ENCODE measurements at regions not wholly inside any gene's neighbourhood (a gene's known extent, or its start where the extent isn't known, plus 50 kb on each side); places are given as distances from the start of the nearest gene placed in this dataset.
"Not testable (repeated sequence)": the region's sequence is repeated elsewhere in the genome, so short reads cannot be mapped to it uniquely, and the experiment has no call there.

- DNase-seq (ENCODE audit: low read depth): no peak
Measured at GRCh38 chr7:79714081-79714480, 260.6 kb upstream of the MAGI2 start.

GRCh38 chr7:79713276-79713675 lies 259.8 kb upstream of the MAGI2 start:
- DNase-seq (ENCODE audit: low read depth): no peak

GRCh38 chr7:79711660-79712059 lies 258.2 kb upstream of the MAGI2 start:
- DNase-seq (ENCODE audit: low read depth): no peak

GRCh38 chr7:79709574-79710409 lies 256.3 kb upstream of the MAGI2 start:
- no peak for DNase-seq (ENCODE audit: low read depth)

- no peak for DNase-seq (ENCODE audit: low read depth)
Measured at GRCh38 chr7:79702116-79702515, 248.6 kb upstream of the MAGI2 start.

- DNase-seq (ENCODE audit: low read depth): no peak
Measured at GRCh38 chr7:79692015-79692414, 238.5 kb upstream of the MAGI2 start.

- no peak for DNase-seq (ENCODE audit: low read depth)
Measured at GRCh38 chr7:79691074-79691473, 237.6 kb upstream of the MAGI2 start.

- no peak for DNase-seq (ENCODE audit: low read depth)
Measured at GRCh38 chr7:79684384-79684783, 230.9 kb upstream of the MAGI2 start.

GRCh38 chr7:79683916-79684315 lies 230.4 kb upstream of the MAGI2 start:
- no peak for DNase-seq (ENCODE audit: low read depth)

GRCh38 chr7:79683185-79683890 lies 229.9 kb upstream of the MAGI2 start:
- no peak for DNase-seq (ENCODE audit: low read depth)

GRCh38 chr7:79681454-79681853 lies 228.0 kb upstream of the MAGI2 start:
- no peak for DNase-seq (ENCODE audit: low read depth)

- DNase-seq (ENCODE audit: low read depth): no peak
Measured at GRCh38 chr7:79673969-79674368, 220.5 kb upstream of the MAGI2 start.

GRCh38 chr7:79673421-79673820 lies 220.0 kb upstream of the MAGI2 start:
- no peak for DNase-seq (ENCODE audit: low read depth)

- no peak for DNase-seq (ENCODE audit: low read depth)
Measured at GRCh38 chr7:79668292-79668691, 214.8 kb upstream of the MAGI2 start.

- no peak for DNase-seq (ENCODE audit: low read depth)
Measured at GRCh38 chr7:79666472-79666871, 213.0 kb upstream of the MAGI2 start.

GRCh38 chr7:79664884-79665676 lies 211.6 kb upstream of the MAGI2 start:
- no peak for DNase-seq (ENCODE audit: low read depth)

- DNase-seq (ENCODE audit: low read depth): no peak
Measured at GRCh38 chr7:79658304-79658703, 204.8 kb upstream of the MAGI2 start.

- DNase-seq (ENCODE audit: low read depth): no peak
Measured at GRCh38 chr7:79653136-79653631, 199.7 kb upstream of the MAGI2 start.

- no peak for DNase-seq (ENCODE audit: low read depth)
Measured at GRCh38 chr7:79652619-79653018, 199.2 kb upstream of the MAGI2 start.

GRCh38 chr7:79647711-79648110 lies 194.2 kb upstream of the MAGI2 start:
- DNase-seq (ENCODE audit: low read depth): no peak

- no peak for DNase-seq (ENCODE audit: low read depth)
Measured at GRCh38 chr7:79646278-79646677, 192.8 kb upstream of the MAGI2 start.

GRCh38 chr7:79636849-79637248 lies 183.4 kb upstream of the MAGI2 start:
- no peak for DNase-seq (ENCODE audit: low read depth)

- DNase-seq (ENCODE audit: low read depth): not testable (repeated sequence)
Measured at GRCh38 chr7:79625921-79626320, 172.5 kb upstream of the MAGI2 start.

Data from stimulated activated CD4-positive, alpha-beta T cell treated with anti-CD3 and anti-CD28 coated beads, Interleukin-2, amount 100 ng/mL, for 4 hours (primary cell).